NT2/D1 (cell line): ENCODE measurements at regions not wholly inside any gene's neighbourhood (a gene's known extent, or its start where the extent isn't known, plus 50 kb on each side); places are given as distances from the start of the nearest gene placed in this dataset.

Experiments used
- SUZ12 ChIP-seq: IDR thresholded peaks from 2 replicates; pipeline ENCODE4 v1.6.1; 2011; ENCODE audit not compliant: insufficient read length, insufficient read depth; ENCODE audit errors: extremely low read depth
- ZNF274 ChIP-seq: IDR thresholded peaks from 2 replicates; pipeline ENCODE4 v1.6.1; 2011; ENCODE audit warnings: mild to moderate bottlenecking, low read depth, low read length

DNA sequence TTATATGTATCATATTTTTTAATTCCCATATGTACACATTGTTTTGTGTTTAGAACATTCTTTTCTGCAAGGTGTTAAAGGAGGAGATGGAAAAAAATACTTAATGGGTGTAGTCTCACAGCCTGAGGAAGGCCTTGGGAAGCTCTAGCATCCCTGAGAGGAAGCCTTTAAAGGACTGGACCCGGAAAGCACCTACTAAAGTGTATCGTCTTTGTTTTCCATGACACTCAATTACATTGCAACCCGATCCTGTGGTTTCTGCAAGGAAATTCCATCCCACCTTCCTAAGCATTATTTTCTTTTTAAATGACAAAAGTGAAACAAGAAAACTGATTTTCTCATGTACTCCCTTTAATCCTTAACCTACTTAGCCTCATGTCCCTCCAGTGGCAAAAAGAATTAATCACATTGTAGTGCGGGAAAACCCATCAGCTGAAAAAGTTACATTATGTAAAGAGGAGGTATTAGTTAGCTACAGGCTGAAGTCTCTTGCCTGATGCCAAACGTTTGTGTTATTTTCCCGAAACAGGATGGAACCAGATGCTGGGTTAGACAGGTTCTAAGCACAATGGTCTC is 147.8 kb upstream of the CPSF6 start:
- TF ChIP-seq SUZ12 (no peak), ZNF274 (no peak)
